SK-N-MC (cell line): ENCODE measurements at regions not wholly inside any gene's neighbourhood (a gene's known extent, or its start where the extent isn't known, plus 50 kb on each side); places are given as distances from the start of the nearest gene placed in this dataset.

Source experiments
- EZH2 ChIP-seq: fragments of 200-600 bp; sonication (generic); IDR thresholded peaks from one replicate; pipeline ENCODE4 v1.6.1; 2017; ENCODE audit warnings: antibody characterized with exemption
- FOXP2 ChIP-seq: optimal IDR thresholded peaks from 2 replicates; pipeline ENCODE3; 2011; ENCODE audit warnings: mild to moderate bottlenecking, moderate library complexity; ENCODE audit not compliant: insufficient read depth; ENCODE audit errors: extremely low read length, control extremely low read depth
- POLR2AphosphoS5 ChIP-seq: IDR thresholded peaks from 2 replicates; pipeline ENCODE4 v1.6.1; 2012; ENCODE audit warnings: mild to moderate bottlenecking, low read depth, low read length, borderline replicate concordance

- TF ChIP-seq EZH2 (no peak), POLR2AphosphoS5 (no peak), FOXP2 (no peak)
Measured at GRCh38 chr5:156042726-156043125, 284.2 kb upstream of the SGCD start.
